NCI-H2029 (cell line): ENCODE measurements at regions not wholly inside any gene's neighbourhood (a gene's known extent, or its start where the extent isn't known, plus 50 kb on each side); places are given as distances from the start of the nearest gene placed in this dataset.
"Not testable (repeated sequence)": the region's sequence is repeated elsewhere in the genome, so short reads cannot be mapped to it uniquely, and the experiment has no call there.

Experiments
- DNase-seq: peaks from one replicate; lab custom pipeline; 2025; lab: John Stamatoyannopoulos, UW

- no peak for DNase-seq
Measured at GRCh38 chr9:99485459-99485858, 263.4 kb downstream of the SEC61B start.

DNA sequence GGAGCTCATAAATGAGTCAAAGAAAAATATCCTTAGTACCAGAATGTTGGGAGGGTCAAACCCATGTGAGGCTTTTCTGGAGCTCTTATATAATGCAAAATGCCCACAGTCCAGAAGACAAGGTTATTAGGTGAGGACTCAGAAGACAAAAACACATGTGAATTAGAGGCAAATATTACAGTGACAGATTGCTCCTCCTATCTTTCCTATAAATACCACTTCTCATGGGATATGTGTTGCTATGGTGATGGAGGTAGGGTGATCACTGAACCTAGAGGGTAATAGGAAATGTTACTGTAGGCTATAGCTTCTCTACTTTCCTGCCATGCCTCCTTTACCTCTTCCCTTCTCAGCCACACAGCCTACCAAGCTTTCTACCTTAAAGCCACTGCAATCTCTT is 264.6 kb downstream of the SEC61B start:
- no peak for DNase-seq

- no peak for DNase-seq
Measured at GRCh38 chr9:99488131-99489059, 266.3 kb downstream of the SEC61B start.

DNA sequence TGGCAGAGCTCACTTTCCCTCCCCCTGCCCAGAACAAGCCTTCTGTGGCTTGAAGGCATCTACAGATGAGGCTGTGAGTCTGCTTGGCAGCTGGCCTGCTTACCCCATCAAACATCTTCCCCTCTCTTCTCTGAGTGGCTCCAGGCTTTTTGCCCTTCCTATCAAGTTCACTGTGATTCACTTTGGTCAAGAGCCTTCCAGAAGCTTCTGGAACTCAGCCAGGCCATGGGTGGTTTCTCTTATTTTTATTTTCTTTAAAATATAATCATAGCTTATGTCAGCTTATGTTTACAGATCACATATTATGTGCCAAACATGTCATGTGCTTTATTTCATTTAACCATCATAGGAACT is 267.0 kb downstream of the SEC61B start:
- no peak for DNase-seq

DNA sequence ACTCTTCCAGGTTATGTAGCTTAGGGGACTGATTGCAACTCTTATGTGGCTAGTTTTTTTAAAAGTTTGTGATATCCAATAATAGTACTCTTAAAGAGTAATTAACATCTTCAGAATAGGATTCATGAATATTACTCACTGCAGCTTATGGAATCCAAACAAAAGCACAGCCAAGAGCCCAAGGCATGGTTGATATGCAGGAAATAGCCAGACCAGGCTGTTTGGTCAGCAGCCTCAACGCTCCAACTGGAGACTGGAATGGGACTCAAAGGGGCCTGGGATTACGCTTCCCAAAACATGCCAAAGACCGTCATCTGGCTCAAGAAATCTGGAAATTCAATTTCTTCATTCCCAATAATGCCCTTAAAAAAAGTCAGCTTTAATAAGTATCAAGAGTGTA is 268.6 kb downstream of the SEC61B start:
- no peak for DNase-seq

DNA sequence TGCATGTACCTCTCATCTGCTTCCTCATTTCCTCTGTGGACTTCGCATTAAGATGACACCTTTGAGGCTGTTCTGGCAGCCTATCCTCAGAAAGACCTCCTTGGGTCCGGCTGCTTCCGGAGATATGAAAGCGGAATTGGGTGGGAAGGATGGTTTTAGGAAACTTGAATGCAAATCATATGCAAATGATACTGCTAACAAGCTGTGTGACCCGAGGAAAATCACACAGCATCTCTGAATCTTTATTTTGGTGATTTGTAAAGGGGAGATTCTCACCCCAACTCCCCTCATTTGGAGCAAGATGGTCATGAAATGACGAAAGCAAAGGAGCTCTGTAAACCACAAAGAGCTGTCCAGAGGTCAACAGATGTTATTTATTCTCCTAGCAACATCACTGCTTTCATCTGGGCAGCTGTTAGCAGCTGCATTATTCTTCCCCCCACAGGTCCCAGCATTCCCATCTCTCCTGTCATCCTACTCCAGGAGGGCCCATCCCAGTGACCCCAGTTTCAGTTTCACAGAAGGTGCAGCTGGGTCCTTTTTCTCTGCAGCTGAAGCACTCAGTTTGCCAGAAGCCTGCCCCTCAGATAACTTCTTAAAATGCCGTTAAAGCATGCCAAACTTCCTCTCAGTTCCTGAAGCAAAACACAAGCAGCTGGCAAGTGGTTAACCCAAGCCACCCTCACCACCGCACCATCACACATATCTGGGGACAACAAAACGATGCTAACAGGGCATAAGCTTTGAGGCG is 269.5 kb downstream of the SEC61B start:
- DNase-seq: no peak

GRCh38 chr9:99497641-99498040 is 275.6 kb downstream of the SEC61B start:
- no peak for DNase-seq

- not testable (repeated sequence) for DNase-seq
Measured at GRCh38 chr9:99498979-99499378, 276.9 kb downstream of the SEC61B start.

DNA sequence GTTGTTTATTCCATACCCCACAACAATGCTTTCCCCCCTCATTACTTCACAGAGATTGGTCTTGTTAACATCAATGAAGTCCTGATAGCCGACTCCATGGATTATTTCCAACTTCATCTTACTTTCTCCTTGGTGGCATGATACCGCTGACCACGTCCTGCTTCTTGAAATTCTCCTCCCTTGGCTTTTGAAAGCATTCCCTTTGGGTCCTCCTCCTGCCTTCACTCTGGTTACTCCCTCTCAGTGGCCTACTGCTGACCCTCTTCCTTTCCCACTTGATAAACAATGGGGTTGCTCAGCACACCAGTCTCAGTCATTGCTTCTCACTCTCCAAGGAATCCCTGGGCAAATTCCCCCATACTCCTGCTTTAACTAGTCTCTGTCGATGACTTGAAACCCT is 283.9 kb downstream of the SEC61B start:
- no peak for DNase-seq

GRCh38 chr9:99506747-99507348 is 284.8 kb downstream of the SEC61B start:
- DNase-seq: no peak

DNA sequence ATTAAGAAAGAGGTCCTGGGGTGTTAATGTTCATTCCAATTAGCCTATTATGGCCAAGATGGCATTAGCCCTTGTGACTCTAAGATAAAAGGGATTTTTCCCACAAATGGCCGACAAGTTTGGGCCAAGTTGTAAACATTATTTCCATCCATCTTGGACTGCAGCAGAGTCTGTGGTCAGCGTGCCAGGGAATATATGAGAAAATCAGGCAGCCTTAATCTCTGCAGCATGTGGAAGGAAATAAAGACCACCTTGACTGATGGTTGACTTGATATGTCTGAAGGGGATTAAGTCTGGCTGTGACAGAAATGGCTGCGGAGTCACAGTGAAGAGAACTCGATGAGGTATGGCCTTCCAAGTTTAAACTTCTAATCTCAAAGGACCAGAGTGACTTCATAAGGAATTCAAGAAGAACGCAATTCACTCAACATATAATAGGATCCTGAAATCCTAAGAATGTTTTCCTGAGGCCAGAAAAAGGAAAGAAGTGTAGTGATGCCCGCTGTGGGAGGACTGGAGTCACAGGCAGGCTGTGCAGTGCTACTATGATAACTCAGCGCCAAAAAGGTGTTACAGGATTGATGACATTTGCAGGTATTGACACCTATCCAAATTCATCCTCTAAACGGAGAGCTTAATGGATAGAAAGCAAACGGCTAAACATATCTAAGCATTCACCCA is 287.1 kb downstream of the SEC61B start:
- no peak for DNase-seq

GRCh38 chr9:99509900-99510535 is 287.9 kb downstream of the SEC61B start:
- no peak for DNase-seq

- no peak for DNase-seq
Measured at GRCh38 chr9:99511723-99512122, 289.6 kb downstream of the SEC61B start.

GRCh38 chr9:99513441-99514112 is 291.5 kb downstream of the SEC61B start:
- DNase-seq: no peak

GRCh38 chr9:99515093-99515492 is 293.0 kb downstream of the SEC61B start:
- DNase-seq: no peak

DNA sequence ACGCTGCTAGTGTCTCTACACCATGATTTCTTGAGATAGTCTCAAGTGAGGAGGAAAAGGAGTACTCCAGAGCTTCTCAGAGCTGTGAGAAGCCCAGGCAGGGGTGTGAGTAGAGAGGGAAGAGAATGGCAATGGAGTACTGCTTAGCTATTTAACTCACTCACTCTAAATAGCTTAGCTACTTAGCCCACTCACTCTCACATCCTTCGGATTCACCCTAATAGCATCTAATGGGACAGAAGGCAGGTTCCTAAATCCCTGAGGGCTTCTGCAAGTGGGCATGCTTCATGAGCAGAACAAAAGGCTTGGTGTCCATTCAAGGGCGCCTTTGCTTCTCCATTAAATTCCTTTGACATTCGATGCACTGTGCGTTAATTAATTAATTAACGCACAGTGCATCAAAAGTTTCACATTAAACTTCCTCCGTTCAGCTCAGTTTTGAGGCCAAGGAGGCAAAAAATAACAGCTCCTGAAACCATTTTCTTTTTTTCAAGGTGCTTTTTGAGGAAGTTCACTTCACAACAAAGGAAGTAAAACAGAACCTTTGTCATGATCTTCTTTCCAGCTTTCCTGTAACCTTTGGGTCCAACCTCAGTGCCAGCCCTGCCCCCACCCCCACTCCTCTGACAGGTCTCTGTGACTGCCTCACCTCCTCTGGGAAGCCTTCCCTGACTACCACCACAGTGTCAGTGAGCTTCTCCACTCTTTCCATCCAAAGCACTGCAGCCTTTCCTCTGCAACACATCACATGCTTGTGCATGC is 294.0 kb downstream of the SEC61B start:
- no peak for DNase-seq

DNA sequence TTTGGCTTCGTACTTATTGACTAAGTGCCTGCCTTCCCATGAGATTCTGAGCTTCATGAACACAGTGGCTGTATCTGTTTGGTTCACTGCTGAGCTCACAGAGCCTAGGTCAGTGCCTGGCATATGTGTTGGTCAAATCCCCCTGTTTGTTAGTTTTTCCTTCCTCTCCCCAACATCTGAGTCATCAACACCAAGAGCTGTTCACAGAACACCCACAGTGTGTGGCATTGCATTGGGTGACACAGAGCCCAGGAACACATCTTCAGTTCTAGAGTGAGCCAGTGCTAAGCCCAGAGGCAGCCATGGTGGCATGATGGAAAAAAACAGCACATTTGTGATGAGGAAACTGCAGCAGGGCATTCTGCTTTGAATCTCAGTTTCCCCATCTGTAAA is 294.6 kb downstream of the SEC61B start:
- no peak for DNase-seq

- DNase-seq: no peak
Measured at GRCh38 chr9:99523838-99524237, 297.8 kb upstream of the NR4A3 start.

DNA sequence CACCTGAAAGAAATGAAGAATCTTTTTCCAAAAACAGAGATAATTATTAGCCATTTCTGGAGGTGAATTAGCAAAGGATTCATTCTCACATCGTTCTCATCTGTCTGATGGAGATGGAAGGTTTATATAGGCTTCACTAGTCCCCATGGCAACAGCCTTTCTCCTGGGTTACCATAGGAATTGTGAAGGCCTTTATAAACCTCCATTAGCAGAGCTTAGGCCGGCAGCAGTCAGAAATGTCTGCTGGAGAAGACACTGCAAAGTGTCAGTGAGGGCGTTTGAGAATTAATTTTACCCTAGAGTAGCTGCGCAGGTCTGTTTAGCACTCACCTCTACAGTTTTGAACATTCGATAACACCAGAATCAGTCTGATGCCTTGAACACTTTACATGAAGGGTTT is 290.4 kb upstream of the NR4A3 start:
- DNase-seq: no peak

DNA sequence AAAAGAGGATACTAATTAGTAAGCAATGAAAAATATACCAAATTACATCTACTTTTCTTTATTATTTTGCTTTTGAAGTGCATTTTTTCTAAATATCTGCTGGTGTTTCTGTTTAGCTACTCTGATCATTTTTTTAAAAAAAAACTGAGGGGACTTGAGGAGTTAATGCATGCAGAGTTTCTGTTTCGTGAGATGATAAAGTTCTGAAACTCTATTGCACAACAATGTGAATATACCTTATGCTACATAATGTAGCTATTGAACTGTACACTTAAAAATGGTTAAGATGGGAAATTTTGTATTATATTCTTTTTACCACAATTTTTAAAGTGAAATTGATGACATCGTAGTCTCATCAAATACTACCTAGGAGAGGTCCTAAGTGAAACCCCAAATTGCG is 288.3 kb upstream of the NR4A3 start:
- no peak for DNase-seq

DNA sequence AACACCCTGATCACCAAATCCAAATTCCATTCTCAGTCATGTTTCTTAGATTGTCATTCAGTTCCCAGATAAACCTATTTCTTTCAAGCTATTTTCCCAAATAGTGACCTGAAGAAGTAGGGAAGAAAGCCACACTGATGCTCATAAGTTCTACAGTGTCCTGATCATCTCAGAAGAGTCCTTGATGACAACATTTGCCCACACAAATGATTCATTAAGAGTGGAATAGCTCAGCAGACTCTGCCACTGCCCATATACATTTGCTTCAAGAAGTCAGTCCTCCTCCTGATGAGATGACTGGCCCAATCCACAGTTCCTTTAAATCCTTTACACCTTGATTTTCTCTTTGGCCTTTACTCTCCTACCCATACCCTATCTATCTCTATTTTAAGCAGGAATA is 283.7 kb upstream of the NR4A3 start:
- DNase-seq: no peak
